ENCODE measurements at regions not wholly inside any gene's neighbourhood (a gene's known extent, or its start where the extent isn't known, plus 50 kb on each side); places are given as distances from the start of the nearest gene placed in this dataset.

- TF ChIP-seq POLR2AphosphoS5 (IDR thresholded peaks at IDR 0.05; ENCODE audit: low read depth, low read length) (no peak), POLR2A (IDR thresholded peaks at IDR 0.05; ENCODE audit: low read depth, low read length) (no peak), TAF1 (IDR thresholded peaks at IDR 0.05; ENCODE audit: low read depth, low read length) (no peak), SPI1 (IDR thresholded peaks at IDR 0.05; ENCODE audit: low read depth, low read length) (no peak), POU2F2 (IDR thresholded peaks at IDR 0.05; ENCODE audit: low read depth, low read length) (no peak)
Measured at GRCh38 chr13:106284358-106284757, 251.1 kb downstream of the EFNB2 start.

All from GM12891 (cell line).